GM23338 (cell line): ENCODE measurements at regions not wholly inside any gene's neighbourhood (a gene's known extent, or its start where the extent isn't known, plus 50 kb on each side); places are given as distances from the start of the nearest gene placed in this dataset.

ENCODE experiments used
- ATAC-seq: fragments of 200-7000 bp; cut with Tn5 transposase; 3 replicates; pipeline ENCODE4 v1.9.1; 2020
- DNase-seq: peaks from one replicate; pipeline ENCODE4 v3.0.0-alpha.2; 2015; ENCODE audit warnings: low spot score
- H2AFZ ChIP-seq: fragments of 200-600 bp; sonication (generic); 2 replicates; pipeline ENCODE4 v1.8.0; 2016; ENCODE audit warnings: antibody characterized with exemption, mild to moderate bottlenecking, moderate library complexity
- H3F3A ChIP-seq: fragments of 200-600 bp; sonication (generic); replicated peaks from 2 replicates; pipeline ENCODE4 v1.8.0; 2017; ENCODE audit warnings: antibody characterized with exemption, mixed run types, low read depth
- H3K27ac ChIP-seq: fragments of 200-600 bp; sonication (generic); 2 replicates; pipeline ENCODE4 v1.6.1; 2016; ENCODE audit warnings: low read depth
- H3K27me3 ChIP-seq: fragments of 200-600 bp; sonication (generic); 2 replicates; pipeline ENCODE4 v1.8.0; 2016; ENCODE audit warnings: mild to moderate bottlenecking, mixed run types, moderate library complexity; ENCODE audit not compliant: insufficient read depth
- H3K36me3 ChIP-seq: fragments of 200-600 bp; sonication (generic); 2 replicates; pipeline ENCODE4 v1.8.0; 2016; ENCODE audit warnings: mild to moderate bottlenecking; ENCODE audit not compliant: insufficient read depth
- H3K4me1 ChIP-seq: fragments of 200-600 bp; sonication (generic); 2 replicates; pipeline ENCODE4 v1.8.0; 2016; ENCODE audit warnings: mild to moderate bottlenecking, moderate library complexity; ENCODE audit not compliant: insufficient read depth
- H3K4me2 ChIP-seq: fragments of 200-600 bp; sonication (generic); 2 replicates; pipeline ENCODE4 v1.7.1; 2017; ENCODE audit warnings: mixed run types
- H3K4me3 ChIP-seq: fragments of 200-600 bp; sonication (generic); 2 replicates; pipeline ENCODE4 v1.6.1; 2016; ENCODE audit warnings: mixed run types
- H3K79me2 ChIP-seq: fragments of 200-600 bp; sonication (generic); replicated peaks from 2 replicates; pipeline ENCODE4 v1.8.0; 2017; ENCODE audit warnings: mild to moderate bottlenecking; ENCODE audit not compliant: insufficient read depth
- H3K9me2 ChIP-seq: fragments of 200-600 bp; sonication (generic); 2 replicates; pipeline ENCODE4 v1.8.0; 2017; ENCODE audit not compliant: insufficient read depth
- H4K20me1 ChIP-seq: fragments of 200-600 bp; sonication (generic); replicated peaks from 2 replicates; pipeline ENCODE4 v1.8.0; 2017; ENCODE audit warnings: mild to moderate bottlenecking; ENCODE audit not compliant: insufficient read depth
- H3K27ac Mint-ChIP-seq: 2 replicates; pipeline ENCODE4 v1.8.0; 2020; ENCODE audit warnings: inconsistent platforms, mild to moderate bottlenecking, moderate library complexity, mixed read lengths
- H3K27me3 Mint-ChIP-seq: 3 replicates; pipeline ENCODE4 v1.8.0; 2022; ENCODE audit warnings: low read depth, mild to moderate bottlenecking, moderate library complexity, mixed read lengths, inconsistent platforms; ENCODE audit not compliant: insufficient read depth, poor library complexity
- H3K36me3 Mint-ChIP-seq: 3 replicates; pipeline ENCODE4 v1.8.0; 2021; ENCODE audit warnings: low read depth, mild to moderate bottlenecking, inconsistent platforms, moderate library complexity, mixed read lengths
- H3K4me1 Mint-ChIP-seq: 3 replicates; pipeline ENCODE4 v1.8.0; 2020; ENCODE audit warnings: mild to moderate bottlenecking, inconsistent platforms, mixed read lengths
- H3K4me3 Mint-ChIP-seq: 3 replicates; pipeline ENCODE4 v1.8.0; 2021; ENCODE audit warnings: moderate library complexity, mild to moderate bottlenecking, inconsistent platforms, mixed read lengths
- H3K9me3 Mint-ChIP-seq: 3 replicates; pipeline ENCODE4 v1.8.0; 2020; ENCODE audit warnings: moderate library complexity, mild to moderate bottlenecking, inconsistent platforms, mixed read lengths
- CREB1 ChIP-seq: fragments of 250-450 bp; sonication (Bioruptor Pico); IDR thresholded peaks from 2 replicates; pipeline ENCODE4 v1.5.0; 2020; ENCODE audit warnings: low read depth, mild to moderate bottlenecking, moderate library complexity
- CTCF ChIP-seq, 2 experiments: fragments of 200-600 bp in 1 of 2; sonication (generic) in 1 of 2; conservative IDR thresholded peaks; 2 replicates each; pipeline versions ENCODE4 v1.5.1 to v1.6.1; 2016 to 2017; ENCODE audit warnings: antibody characterized with exemption in 2 of 2, low read depth in 2 of 2, mild to moderate bottlenecking in 2 of 2, moderate library complexity in 1 of 2
- ETS1 ChIP-seq: IDR thresholded peaks from 2 replicates; pipeline ENCODE4 v1.6.1; 2016; ENCODE audit warnings: antibody characterized with exemption
- EZH2 ChIP-seq: fragments of 200-600 bp; sonication (generic); IDR thresholded peaks from one replicate; pipeline ENCODE4 v1.8.0; 2017; ENCODE audit warnings: antibody characterized with exemption, mild to moderate bottlenecking, low read depth; ENCODE audit not compliant: unreplicated experiment
- EZH2phosphoT487 ChIP-seq: fragments of 200-600 bp; sonication (generic); IDR thresholded peaks from one replicate; pipeline ENCODE4 v1.8.1; 2018; ENCODE audit warnings: antibody characterized with exemption; ENCODE audit not compliant: unreplicated experiment
- JUNB ChIP-seq: IDR thresholded peaks from one replicate; pipeline ENCODE4 v1.6.1; 2016; ENCODE audit warnings: antibody characterized with exemption; ENCODE audit not compliant: unreplicated experiment
- NANOG ChIP-seq: IDR thresholded peaks from 2 replicates; pipeline ENCODE4 v1.6.1; 2016; ENCODE audit warnings: antibody characterized with exemption, borderline replicate concordance
- POLR2AphosphoS5 ChIP-seq: IDR thresholded peaks from 2 replicates; pipeline ENCODE4 v1.6.1; 2016; ENCODE audit warnings: antibody characterized with exemption, low read depth
- REST ChIP-seq: IDR thresholded peaks from one replicate; pipeline ENCODE4 v1.6.1; 2018; ENCODE audit warnings: antibody characterized with exemption; ENCODE audit not compliant: unreplicated experiment
- STAT1 ChIP-seq: IDR thresholded peaks from one replicate; pipeline ENCODE4 v1.6.1; 2016; ENCODE audit warnings: antibody characterized with exemption; ENCODE audit not compliant: unreplicated experiment
- ZNF114 ChIP-seq: fragments of 250-450 bp; sonication (Bioruptor Pico); IDR thresholded peaks from 2 replicates; pipeline ENCODE4 v1.5.0; 2020; ENCODE audit warnings: mild to moderate bottlenecking, moderate library complexity
- ZNF331 ChIP-seq: fragments of 250-450 bp; sonication (Bioruptor Pico); IDR thresholded peaks from 2 replicates; pipeline ENCODE4 v1.5.0; 2020; ENCODE audit warnings: low read depth, mild to moderate bottlenecking, moderate library complexity
- ZNF462 ChIP-seq: fragments of 250-450 bp; sonication (Bioruptor Pico); IDR thresholded peaks from 2 replicates; pipeline ENCODE4 v1.5.0; 2020; ENCODE audit warnings: mild to moderate bottlenecking, moderate library complexity

GRCh38 chr12:116637589-116638150 lies 78.5 kb downstream of the MAP1LC3B2 start:
- H3K4me1 ChIP-seq = no peaks in the 10 kb centered on the region
- 0 out of 2 replicates have a peak, but pooled peaks cover 4% of the 10 kb centered on the region for H3K9me2 ChIP-seq

More at GRCh38 chr12:116637589-116638150, 78.5 kb downstream of the MAP1LC3B2 start:
- H3K27ac Mint-ChIP-seq = no peak overlapping the region
- no peaks in the 10 kb centered on the region for H3K27me3 Mint-ChIP-seq
- no peak overlapping the region for H3K4me3 ChIP-seq
- H3K27ac ChIP-seq = no peak overlapping the region
- no peaks in the 10 kb centered on the region for H3K36me3 Mint-ChIP-seq
- H3K4me3 Mint-ChIP-seq = no peak overlapping the region
- peaks cover 4% of the 10 kb centered on the region; the same call in 2 of the 3 replicates for H3K4me1 Mint-ChIP-seq
- ATAC-seq (no peak), DNase-seq (no peak)
- H3K9me3 Mint-ChIP-seq = no peaks in the 10 kb centered on the region
- H3K36me3 ChIP-seq = no peaks in the 10 kb centered on the region
- H3K4me2 ChIP-seq = no peak overlapping the region
- TF ChIP-seq CREB1 (CRISPR knock-in tag) (no peak), STAT1 (no peak), POLR2AphosphoS5 (no peak), EZH2phosphoT487 (no peak), ETS1 (no peak), CTCF (conservative IDR thresholded peaks at IDR 0.05; ENCODE audit: low read depth in 2 of 2) (no peak), ZNF462 (CRISPR knock-in tag) (no peak), ZNF114 (CRISPR knock-in tag) (no peak), JUNB (no peak), EZH2 (no peak), NANOG (no peak), ZNF331 (CRISPR knock-in tag) (no peak), REST (no peak)
- 0 out of 2 replicates have a peak, but pooled peaks cover 2% of the 10 kb centered on the region for H4K20me1 ChIP-seq
- H3F3A ChIP-seq = no peaks in the 10 kb centered on the region
- H3K79me2 ChIP-seq = no peaks in the 10 kb centered on the region
- H3K27me3 ChIP-seq = no peaks in the 10 kb centered on the region
- H2AFZ ChIP-seq = no peak overlapping the region
